ENCODE measurements at regions not wholly inside any gene's neighbourhood (a gene's known extent, or its start where the extent isn't known, plus 50 kb on each side); places are given as distances from the start of the nearest gene placed in this dataset.
"Not testable (repeated sequence)": the region's sequence is repeated elsewhere in the genome, so short reads cannot be mapped to it uniquely, and the experiment has no call there.

DNA sequence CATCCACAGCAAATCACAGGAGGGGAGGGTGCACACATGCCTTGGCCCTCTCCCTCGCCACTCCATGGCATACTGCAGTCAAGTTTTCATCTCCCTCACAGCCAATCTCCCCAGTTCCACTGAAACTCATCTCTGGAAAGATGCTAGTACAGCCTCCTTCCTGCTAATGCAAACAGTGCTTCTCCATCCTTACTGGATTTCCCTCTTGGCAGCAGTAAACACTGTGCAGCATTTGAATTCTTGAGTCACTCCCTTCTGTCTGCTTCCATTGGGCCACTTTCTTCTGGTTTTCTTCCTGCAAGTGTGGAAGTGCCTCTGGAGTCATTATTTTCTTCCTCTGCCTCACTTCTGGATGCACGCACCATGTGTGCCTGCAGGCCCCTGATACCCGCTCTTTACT is 460.3 kb downstream of the QKI start:
- no peak for DNase-seq (ENCODE audit: low spot score)

DNA sequence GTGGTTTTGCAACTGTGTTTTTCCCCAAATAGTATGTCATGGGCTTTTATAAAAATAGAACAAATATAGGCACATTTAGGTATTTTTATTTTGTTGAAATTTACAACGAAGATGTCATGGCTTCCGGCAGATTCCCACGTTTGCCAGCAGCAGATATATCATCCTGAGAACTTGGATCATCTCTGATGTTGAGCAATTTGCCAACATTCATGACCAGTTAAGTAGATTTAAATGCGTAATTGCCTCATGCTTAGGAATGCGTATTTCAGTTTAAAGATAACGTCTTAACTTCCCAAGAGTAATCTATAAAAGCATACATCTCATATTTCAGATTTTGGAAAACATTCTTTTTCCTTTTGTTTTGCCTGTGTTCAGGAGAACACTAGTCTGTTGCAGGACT is 457.8 kb downstream of the QKI start:
- peak; percentile 41 for DNase-seq (ENCODE audit: low spot score)

DNA sequence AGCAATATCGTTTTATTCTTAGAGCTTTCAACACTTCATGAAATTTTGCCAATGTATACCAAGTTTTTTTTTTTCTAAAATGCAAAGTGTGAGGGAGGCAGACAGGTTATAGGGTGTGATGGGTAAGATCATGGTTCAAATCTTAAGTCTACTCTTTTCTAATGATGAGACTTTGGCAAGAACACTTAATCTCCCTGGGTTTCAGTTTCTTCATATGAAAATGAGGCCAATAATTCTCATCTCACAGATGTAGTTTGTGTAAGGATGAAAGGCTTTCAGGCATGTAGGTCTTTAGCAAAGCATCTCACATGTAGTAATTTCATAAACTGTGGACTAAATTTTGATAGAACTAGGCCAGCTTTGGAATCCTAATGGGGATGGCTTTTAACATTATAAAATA is 457.1 kb downstream of the QKI start:
- no peak for DNase-seq (ENCODE audit: low spot score)

DNA sequence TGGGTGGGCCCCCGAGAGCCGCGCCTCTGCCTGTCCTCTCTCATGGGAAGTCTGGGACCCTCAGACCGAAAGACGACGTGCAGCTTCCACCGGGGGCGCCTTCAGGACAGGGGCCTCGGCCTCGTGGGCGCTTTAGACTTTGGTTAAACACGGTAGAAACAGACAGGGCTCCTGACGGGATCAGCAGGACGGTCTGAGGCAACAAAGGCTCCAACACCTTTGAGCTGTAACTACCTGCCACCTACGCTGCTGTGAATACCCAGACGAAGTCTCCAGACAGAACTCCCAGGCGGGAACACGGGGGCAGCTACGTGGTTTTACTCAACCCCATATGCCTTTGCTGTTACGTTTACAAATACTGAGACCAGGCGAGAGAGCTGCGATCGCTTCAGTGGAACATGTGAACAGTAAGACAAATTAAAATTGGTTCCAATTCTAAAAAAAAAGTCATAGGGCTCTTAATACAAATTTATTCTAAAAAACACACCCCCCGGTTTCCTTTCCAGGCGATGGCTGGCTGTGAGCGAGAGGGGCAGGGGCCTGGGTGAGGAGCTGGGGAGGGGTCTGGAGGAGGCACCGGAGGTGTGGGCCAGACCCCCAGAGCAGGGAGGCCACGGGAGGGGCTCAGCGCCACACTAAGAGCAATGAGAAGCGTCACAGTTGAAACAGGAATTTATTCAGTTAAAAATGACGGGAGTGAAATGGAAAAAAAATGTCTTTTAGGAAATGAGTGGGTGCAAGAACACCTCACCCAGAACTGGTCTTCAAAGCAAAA is 453.2 kb downstream of the QKI start:
- no peak for DNase-seq (ENCODE audit: low spot score)

DNA sequence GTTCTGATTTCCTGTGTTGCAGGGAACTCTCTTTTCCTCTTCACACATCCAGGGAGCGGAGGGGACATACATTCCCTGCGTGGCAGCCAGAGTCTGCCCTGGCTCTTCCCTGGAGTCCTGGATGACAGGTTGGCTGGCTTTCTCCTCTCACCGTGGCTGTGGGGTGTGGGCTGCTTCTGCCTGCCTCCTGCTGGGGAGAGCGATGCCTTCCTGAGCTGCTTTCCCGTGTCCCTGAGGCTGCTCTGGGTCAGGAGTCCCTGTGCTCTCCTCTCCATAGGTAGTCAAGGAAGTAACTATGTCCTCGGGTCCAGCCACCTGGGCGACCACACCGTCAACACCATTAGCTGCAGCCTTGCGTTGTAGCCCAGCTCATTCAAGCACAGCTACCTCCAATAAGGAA is 451.7 kb downstream of the QKI start:
- no peak for DNase-seq (ENCODE audit: low spot score)

DNA sequence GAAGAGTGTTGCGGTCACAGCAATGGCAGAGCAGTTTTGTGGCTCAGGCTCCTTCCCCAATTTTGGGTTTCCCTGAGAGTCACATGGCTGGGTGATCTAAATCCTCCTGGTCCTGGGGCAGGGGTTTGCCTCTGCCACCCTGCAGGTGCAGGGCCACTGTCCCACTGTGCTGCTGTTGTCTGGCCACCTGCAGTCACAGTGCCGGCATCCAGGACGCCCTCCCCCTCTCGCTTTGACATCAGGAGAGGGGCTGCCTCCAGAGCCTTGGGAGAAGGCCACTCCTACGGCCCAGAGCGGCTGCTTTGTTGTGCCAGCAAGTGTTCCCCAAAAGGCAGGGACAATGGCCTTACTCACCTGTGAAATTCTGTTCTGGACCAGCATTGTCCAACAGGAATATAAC is 449.0 kb downstream of the QKI start:
- DNase-seq (ENCODE audit: low spot score) = no peak

DNA sequence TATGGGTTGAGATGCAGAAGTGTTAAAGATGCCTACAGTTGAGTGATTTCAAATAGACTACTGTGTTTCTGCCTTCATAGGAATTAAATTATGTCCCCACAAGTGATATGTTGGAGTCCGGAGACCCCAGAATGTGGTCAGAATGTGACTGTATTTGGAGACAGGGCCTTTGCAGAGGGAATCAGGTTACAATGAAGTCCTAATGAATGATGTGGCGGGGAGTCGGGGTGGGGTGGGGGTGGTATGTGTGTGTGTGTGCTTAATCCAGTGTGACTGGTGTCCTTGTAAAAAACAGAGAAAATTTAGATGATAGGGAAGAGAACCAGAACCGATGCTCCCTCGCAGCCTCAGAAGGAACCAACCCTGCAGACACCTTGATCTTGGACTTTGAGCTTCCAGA is 448.2 kb downstream of the QKI start:
- no peak for DNase-seq (ENCODE audit: low spot score)

DNA sequence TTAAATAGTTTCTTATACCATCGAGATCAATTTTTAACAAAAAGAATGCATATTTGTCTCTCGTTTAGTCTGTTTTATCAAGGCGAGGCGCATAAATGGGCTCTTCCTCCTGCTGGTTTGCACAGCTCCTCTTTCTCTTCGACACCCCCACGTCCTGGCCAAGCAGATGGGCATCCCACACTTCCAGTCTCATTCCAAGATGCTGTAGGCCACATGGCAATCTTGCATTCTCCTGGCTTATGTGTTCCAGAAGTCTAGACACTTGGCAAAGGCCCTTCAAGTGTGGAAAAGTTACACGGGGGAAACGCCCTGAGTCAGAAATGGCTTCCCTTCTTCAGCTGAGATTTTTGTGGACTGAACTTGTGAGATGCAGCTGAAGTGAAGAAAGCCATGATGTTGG is 447.1 kb downstream of the QKI start:
- DNase-seq (ENCODE audit: low spot score) = no peak

DNA sequence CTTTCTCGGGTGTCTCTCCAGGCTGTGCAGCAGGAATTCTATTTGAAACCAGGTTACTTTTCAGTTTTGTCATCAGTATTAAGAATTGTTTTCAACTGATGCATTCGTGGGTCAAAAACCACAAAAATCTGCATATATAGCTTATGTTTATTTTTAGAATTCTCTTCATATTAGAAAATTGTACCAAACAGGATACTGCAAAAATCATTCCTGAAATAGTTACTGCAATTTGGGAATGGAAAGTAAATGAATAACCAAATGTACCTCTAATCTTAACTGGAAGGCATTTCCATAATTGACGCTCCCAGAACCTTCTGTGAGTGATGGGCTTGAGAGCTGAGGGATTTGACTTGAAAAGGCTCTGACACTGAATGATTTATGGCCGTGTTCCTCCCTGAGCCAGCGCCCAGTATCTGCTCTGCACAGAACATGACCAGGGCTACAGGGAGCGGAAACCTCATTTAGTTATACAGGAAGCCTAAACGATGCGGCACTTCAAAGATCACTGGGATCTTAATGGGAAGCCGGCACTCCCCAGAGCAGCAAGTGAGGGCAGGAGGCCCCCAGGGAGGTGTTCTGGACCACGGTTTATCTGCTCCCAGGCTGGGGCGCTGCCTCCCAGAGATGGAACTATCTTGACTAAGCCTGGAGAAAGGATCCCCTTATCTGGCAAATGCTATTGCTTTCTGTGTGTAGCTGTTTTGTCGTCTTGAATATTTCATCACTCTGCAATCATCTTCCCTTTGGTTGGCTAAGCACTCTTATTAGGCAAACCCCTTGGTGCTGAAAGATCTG is 446.0 kb downstream of the QKI start:
- DNase-seq (ENCODE audit: low spot score) = peak; percentile 63

DNA sequence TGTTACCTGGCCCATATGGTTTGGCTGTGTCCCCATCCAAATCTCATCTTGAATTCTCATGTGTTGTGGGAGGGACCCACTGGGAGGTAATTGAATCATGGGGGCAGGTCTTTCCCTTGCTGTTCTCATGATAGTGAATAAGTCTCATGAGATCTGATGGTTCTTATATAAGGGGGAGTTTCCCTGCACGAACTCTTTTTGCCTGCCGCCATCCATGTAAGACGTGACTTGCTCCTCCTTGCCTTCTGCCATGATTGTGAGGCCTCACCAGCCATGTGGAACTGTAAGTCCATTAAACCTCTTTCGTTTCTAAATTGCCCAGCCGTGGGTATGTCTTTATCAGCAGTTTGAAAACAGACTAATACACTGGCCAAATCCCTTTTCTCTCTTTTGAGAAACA is 444.4 kb downstream of the QKI start:
- DNase-seq (ENCODE audit: low spot score) = not testable (repeated sequence)

DNA sequence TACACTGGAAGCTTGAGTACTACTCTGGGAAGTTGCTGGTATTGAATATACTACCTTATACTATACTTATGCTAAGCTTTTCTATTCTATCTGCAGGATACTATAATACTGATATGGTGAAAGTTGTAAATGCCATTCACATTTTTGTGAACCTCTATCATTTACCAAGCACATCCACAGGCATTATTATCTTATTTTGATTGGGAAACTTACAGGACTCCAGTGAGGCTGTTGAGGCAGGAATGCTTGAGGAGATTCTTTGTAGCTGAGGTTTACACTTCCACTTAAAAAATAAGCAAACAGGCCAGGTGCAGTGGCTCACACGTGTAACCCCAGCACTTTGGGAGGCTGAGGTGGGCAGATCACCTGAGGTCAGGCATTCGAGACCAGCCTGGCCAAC is 442.9 kb downstream of the QKI start:
- DNase-seq (ENCODE audit: low spot score) = no peak

DNA sequence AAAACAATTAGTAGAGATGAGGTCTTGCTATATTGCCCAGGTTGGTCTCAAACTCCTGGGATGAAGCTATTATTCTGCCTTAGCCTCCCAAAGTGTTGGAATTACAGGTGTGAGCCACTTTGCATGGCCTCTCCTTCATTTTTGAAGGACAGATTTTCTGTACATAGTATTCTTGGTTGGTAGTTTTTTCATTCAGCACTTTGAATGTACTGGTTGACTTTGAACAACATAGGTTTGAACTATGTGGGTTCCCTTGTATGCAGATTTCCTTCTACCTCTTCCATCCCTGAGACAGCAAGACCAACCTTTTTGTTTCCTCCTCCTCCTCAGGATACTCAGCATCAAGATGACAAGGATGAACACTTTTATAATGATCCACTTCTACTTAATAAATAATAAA is 436.4 kb downstream of the QKI start:
- DNase-seq (ENCODE audit: low spot score) = no peak

DNA sequence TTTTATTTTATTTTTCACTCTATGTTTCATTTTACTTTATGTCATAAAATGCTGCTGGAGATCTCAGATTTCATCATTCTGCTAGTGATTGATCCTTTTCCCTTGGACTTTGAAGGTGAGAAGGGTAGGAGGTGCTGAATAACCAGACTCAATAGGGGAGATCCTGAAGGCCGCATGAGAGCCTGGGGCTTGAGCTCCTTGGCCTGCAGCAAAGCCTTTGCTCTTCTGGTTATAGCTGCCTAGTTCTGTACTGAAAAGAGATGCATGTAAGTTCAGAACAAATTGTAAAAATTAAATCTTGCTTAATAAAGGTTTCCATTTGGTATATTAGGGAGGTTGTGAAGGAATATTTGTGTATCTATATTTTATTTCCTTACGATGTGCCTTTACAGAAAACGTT is 430.2 kb downstream of the QKI start:
- no peak for DNase-seq (ENCODE audit: low spot score)

DNA sequence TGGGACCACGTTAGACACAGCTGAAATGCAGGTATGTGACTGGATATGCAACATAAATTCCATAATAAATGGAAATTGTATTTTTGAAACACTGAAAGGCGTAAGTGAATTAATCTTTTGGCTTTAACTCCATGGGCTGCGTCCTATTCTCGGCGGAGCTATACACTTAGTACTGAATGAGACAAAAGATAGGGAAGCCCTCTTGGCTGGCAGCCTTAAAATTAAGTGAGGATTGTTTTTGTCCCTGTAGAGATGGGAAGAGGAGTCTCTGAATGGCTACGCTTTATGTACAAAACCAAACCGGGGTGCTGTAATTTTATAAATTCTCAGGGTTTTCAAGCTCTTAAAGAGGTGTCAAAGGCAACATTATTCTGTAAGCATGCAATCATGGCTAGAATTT is 429.8 kb downstream of the QKI start:
- no peak for DNase-seq (ENCODE audit: low spot score)

DNA sequence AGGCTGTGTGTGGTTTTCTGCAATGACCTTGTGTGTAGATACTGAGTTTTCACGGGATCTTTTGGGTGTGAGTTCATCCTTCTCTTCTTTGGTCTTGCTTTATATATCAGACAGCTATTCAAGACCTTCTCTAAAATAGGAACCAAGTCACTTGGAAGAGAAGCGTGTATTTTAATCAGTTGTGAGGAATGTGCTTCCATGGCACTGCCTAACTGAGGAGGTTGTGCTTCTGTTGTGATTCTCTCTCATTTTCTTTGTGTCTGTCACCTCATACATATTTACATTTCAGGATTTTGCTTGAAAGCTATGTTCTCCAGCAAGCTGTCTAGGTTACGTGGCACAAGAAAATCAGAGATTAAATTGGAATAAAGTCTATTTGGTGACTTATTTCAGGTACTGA is 428.7 kb downstream of the QKI start:
- DNase-seq (ENCODE audit: low spot score) = no peak

DNA sequence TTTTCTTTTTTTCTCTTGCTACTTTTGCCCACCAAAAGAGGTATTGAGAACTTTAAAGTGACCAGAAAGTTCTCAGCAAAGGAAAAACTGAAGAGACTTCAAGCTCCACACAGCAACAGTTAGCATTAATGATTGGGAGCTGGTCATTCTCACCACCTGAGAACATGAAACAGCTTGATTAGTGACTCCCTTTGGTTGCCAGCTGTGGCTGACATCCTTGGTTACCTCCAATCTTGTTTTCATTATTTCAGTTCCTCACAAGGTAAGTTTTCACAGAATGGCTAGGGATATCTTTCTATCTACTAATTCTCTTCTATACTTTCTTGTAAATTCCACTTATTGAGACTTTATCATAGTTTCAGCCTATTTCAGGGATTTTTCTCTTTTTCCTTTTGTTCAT is 427.9 kb downstream of the QKI start:
- DNase-seq (ENCODE audit: low spot score) = no peak

DNA sequence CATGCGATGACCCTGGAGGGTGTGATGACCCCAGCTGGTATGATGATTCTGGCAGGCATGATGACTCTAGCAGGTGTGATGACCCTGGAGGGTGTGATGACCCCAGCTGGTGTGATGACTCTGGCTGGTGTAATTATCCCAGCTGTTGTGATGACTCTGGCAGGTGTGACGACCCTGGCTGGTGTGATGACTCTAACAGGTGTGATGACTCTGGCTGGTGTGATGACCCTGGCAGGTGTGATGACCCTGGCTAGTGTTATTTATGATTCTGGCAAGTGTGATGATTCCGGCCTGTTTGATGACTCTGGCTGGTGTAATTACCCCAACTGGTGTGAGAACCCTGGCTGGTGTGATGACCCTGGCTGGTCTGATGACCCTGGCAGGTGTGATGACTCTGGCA is 427.2 kb downstream of the QKI start:
- DNase-seq (ENCODE audit: low spot score) = no peak

DNA sequence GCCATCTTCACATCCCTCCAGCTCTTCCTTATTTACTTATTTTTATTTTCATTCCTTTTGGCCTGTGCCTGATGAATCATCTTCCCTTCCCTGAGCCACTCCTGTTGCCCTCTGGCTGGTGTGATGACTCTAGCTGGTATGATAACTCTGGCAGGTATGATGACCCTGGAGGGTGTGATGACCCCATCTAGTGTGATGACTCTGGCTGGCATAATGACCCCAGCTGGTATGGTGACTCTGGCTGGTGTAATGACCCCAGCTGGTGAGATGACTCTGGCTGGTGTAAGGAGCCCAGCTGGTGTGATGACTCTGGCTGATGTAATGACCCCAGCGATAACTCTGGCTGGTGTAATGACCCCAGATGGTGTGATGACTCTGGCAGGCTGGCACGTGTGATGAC is 426.8 kb downstream of the QKI start:
- DNase-seq (ENCODE audit: low spot score) = no peak

DNA sequence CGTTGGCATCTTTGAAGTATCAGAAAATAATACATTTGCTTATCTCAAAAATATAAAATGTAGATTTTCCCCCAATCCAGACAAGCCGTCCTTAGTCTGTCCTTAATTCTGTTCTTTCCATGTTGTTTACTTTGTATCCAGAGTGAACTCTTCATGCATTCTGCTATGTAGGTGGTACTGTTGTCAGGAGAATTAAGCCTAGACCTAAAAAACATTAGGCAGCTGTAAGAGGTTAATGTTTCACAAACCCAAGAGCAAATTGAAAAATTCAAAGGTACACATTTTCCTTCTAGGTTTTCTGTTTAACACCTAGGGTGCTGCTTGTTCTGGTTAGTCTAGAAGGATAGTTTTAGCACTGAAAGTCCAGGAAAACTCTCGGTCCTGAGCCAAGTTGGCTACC is 426.4 kb downstream of the QKI start:
- DNase-seq (ENCODE audit: low spot score) = no peak

DNA sequence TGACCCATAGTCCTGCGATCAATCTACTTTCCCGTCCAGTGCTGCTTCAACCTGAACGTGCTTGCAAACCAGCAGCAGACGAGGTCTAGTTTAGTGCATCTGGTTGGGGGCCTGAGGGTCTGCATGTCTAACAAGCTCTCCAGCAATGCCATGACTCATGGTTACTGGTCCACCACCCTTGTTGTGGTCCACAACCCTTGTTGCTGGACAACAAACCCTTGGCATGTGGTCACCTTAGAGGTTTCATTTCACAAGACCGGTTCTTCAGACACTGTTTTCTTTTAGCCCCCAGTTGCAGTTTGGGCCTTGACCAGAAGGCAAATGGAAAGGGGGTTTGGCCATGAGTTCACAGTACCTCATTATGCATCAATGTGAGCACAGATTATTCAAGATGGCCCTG is 424.8 kb downstream of the QKI start:
- DNase-seq (ENCODE audit: low spot score) = no peak

DNA sequence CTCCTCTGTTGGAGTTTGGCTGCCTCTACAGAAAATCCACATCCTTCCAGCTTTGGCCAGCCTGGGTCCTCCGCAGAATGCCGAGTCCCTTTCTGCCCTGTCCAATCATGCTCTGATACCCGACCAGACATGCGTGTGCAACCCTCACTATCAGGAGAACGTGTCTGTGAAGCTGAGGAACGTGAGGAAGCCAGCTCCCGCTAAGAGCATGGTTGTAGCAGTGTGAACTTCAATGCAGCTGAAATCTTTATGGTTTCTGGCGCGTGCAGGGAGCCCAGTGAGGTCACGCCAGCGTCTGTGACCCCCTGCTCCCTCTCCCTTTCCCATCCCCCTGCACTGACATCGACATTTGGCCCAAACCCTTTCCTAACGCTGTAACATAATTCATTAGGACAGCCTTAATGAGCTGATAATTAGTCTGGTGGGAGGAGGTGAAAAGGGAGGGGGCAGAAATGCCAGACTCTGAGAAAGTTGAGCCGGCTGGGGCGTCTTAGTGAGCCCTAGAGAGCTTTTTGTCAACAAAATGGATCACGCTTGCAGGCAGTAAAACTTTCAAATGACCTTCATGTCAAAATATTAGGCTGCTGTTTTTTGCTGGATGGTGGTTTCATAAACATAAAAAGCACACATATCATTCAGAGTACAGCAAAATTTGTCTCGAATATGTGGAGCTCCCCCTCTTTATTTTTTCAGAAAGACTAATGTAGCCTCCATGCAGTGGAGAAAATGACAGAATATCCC is 423.3 kb downstream of the QKI start:
- DNase-seq (ENCODE audit: low spot score) = peak; percentile 35

DNA sequence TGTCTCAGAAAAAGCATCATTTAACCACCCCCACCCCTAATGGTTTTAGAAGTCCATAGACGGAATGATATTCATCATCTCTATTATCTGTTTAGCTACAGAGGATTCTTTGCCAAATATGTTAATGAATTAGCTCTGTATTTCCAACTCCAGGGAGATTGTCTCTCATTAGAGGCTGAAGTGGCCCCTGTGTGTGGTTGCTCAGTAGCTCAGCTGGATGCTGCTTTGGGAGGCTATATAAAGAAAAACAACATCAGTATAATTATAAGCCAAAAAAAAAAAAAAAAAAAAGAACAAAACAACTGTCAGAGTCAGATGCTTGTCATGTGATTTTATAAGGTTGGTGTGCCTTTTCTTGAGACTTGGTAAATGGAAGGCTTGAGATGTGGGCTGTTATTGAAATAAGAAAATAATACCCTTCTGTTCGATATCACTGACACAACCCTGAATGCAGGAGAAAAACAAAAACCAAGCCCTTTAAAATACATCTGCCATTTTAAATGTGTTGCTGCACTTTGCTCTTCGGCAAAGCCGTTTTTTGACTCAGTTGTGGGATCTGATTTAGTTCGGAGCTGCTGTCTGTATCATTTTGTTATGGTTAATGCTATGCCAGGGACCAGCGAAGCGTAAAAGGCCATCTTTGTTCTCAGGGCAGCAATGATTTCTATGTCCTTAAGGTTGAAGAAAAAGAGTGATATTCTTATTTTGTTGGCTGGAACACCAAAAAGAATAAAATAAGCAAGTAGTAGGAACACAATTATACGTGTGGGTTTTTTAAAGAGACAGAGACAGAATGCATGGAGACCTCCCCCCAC is 422.6 kb downstream of the QKI start:
- no peak for DNase-seq (ENCODE audit: low spot score)
